ENCODE measurements at regions not wholly inside any gene's neighbourhood (a gene's known extent, or its start where the extent isn't known, plus 50 kb on each side); places are given as distances from the start of the nearest gene placed in this dataset.

DNA sequence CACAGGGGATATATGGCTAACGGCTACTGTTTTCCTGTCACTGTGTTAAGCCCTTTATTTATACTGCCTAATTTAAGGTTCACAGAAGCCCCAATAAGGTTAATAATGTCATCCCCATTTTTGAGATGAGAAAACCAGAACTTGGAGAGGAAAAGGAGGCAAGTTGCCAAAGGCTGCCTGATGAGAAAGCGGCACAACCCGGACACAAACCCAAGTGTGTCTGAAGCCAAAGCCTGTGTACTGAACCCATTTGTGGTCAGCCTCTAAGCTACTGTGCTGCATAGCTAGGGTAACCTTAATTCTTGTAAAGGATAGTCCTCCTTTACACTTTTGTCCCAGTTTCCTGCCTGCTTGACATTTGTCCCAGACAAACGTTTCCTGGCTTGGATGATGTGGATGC, 954.7 kb upstream of the FANCL start:
- TF ChIP-seq CTCF (IDR thresholded peaks at IDR 0.05; ENCODE audit: poor library complexity, severe bottlenecking): no peak
- TF ChIP-seq RAD21 (conservative IDR thresholded peaks at IDR 0.05): no peak
- no peak for TF ChIP-seq POLR2AphosphoS5 (IDR thresholded peaks at IDR 0.05)
- no peak for TF ChIP-seq EZH2 (IDR thresholded peaks at IDR 0.05; ENCODE audit: borderline replicate concordance, insufficient read depth, low read length, poor library complexity, severe bottlenecking)
